WTC11 (cell line): ENCODE measurements at regions not wholly inside any gene's neighbourhood (a gene's known extent, or its start where the extent isn't known, plus 50 kb on each side); places are given as distances from the start of the nearest gene placed in this dataset.

Source experiments
- RELA ChIP-seq: sonication (generic); formaldehyde crosslinking; IDR thresholded peaks from 2 replicates; pipeline ENCODE4 v1.8.1; 2022; ENCODE audit warnings: missing genetic modification reagents, mild to moderate bottlenecking, borderline replicate concordance
- TF ChIP-seq, protein P1 (sequence below): fragments of 200-600 bp; IDR thresholded peaks from 2 replicates; pipeline ENCODE4 v1.8.0; 2022; ENCODE audit warnings: antibody characterized with exemption
- TF ChIP-seq, protein P2 (sequence below): sonication (generic); formaldehyde crosslinking; IDR thresholded peaks from 2 replicates; pipeline ENCODE4 v1.8.0; 2022; ENCODE audit warnings: mild to moderate bottlenecking, missing genetic modification reagents

DNA sequence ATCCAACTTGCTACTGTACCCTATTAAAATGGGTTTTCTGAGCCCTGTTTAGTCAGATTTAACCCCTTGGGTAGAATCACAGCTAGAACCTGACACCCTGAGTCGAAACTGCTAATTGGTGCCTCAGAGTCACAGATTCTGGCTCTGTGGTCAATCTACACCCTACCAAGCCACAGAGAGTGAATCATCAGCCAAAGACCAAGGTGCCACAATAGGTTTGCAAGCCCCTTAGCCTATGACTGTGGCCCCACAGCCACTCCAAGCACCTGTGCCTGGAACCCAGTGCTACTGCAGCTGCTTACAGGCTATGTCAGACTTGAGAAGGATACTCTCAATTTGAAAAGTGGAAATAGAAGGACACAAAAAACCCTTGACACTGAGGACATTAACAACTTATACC, 202.8 kb upstream of the KCND2 start:
- TF ChIP-seq, protein P1, sequence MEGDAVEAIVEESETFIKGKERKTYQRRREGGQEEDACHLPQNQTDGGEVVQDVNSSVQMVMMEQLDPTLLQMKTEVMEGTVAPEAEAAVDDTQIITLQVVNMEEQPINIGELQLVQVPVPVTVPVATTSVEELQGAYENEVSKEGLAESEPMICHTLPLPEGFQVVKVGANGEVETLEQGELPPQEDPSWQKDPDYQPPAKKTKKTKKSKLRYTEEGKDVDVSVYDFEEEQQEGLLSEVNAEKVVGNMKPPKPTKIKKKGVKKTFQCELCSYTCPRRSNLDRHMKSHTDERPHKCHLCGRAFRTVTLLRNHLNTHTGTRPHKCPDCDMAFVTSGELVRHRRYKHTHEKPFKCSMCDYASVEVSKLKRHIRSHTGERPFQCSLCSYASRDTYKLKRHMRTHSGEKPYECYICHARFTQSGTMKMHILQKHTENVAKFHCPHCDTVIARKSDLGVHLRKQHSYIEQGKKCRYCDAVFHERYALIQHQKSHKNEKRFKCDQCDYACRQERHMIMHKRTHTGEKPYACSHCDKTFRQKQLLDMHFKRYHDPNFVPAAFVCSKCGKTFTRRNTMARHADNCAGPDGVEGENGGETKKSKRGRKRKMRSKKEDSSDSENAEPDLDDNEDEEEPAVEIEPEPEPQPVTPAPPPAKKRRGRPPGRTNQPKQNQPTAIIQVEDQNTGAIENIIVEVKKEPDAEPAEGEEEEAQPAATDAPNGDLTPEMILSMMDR = no peak
- TF ChIP-seq, protein P2, sequence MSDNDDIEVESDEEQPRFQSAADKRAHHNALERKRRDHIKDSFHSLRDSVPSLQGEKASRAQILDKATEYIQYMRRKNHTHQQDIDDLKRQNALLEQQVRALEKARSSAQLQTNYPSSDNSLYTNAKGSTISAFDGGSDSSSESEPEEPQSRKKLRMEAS (CRISPR knock-in tag) = no peak
- no peak for TF ChIP-seq RELA (CRISPR knock-in tag)
